ENCODE measurements at regions not wholly inside any gene's neighbourhood (a gene's known extent, or its start where the extent isn't known, plus 50 kb on each side); places are given as distances from the start of the nearest gene placed in this dataset.

DNA sequence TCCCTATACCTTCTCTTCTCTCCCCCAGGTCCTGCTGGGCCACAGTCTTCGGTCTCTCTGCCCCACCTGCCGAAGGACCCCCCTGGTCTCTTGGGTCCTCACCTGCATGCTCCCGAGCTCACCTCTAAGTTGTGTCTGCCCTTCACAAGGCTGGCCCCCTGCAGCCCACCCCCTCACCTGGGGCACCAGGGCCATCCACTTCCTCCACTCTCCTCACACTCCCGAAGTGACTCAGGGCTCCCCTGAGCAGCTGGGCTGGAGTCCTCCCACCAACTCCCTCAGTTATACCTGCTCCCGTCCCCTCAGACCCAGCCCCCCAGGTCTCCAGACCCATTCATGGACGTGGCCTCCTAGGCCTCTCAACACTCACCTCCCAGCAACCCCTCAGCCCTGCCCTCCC, 822.0 kb downstream of the KCNJ18 start:
- TF ChIP-seq, protein P1, sequence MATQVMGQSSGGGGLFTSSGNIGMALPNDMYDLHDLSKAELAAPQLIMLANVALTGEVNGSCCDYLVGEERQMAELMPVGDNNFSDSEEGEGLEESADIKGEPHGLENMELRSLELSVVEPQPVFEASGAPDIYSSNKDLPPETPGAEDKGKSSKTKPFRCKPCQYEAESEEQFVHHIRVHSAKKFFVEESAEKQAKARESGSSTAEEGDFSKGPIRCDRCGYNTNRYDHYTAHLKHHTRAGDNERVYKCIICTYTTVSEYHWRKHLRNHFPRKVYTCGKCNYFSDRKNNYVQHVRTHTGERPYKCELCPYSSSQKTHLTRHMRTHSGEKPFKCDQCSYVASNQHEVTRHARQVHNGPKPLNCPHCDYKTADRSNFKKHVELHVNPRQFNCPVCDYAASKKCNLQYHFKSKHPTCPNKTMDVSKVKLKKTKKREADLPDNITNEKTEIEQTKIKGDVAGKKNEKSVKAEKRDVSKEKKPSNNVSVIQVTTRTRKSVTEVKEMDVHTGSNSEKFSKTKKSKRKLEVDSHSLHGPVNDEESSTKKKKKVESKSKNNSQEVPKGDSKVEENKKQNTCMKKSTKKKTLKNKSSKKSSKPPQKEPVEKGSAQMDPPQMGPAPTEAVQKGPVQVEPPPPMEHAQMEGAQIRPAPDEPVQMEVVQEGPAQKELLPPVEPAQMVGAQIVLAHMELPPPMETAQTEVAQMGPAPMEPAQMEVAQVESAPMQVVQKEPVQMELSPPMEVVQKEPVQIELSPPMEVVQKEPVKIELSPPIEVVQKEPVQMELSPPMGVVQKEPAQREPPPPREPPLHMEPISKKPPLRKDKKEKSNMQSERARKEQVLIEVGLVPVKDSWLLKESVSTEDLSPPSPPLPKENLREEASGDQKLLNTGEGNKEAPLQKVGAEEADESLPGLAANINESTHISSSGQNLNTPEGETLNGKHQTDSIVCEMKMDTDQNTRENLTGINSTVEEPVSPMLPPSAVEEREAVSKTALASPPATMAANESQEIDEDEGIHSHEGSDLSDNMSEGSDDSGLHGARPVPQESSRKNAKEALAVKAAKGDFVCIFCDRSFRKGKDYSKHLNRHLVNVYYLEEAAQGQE (IDR thresholded peaks at IDR 0.05): no peak
- TF ChIP-seq, protein P2, sequence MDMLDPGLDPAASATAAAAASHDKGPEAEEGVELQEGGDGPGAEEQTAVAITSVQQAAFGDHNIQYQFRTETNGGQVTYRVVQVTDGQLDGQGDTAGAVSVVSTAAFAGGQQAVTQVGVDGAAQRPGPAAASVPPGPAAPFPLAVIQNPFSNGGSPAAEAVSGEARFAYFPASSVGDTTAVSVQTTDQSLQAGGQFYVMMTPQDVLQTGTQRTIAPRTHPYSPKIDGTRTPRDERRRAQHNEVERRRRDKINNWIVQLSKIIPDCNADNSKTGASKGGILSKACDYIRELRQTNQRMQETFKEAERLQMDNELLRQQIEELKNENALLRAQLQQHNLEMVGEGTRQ (IDR thresholded peaks at IDR 0.05): no peak
- no peak for TF ChIP-seq MAFK (IDR thresholded peaks at IDR 0.05; ENCODE audit: partially characterized antibody)
- TF ChIP-seq, protein P3, sequence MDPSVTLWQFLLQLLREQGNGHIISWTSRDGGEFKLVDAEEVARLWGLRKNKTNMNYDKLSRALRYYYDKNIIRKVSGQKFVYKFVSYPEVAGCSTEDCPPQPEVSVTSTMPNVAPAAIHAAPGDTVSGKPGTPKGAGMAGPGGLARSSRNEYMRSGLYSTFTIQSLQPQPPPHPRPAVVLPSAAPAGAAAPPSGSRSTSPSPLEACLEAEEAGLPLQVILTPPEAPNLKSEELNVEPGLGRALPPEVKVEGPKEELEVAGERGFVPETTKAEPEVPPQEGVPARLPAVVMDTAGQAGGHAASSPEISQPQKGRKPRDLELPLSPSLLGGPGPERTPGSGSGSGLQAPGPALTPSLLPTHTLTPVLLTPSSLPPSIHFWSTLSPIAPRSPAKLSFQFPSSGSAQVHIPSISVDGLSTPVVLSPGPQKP (IDR thresholded peaks at IDR 0.05; ENCODE audit: low read depth, low read length): no peak
- 8% methylated on average over 6 of the region's 6 CpGs for WGBS (ENCODE audit: missing lambda C conversion rate)
- FAIRE-seq (no peak), DNase-seq (ENCODE audit: low read depth in 1 of 2, low spot score in 1 of 2) (no peak), ATAC-seq (no peak)
- Histone ChIP-seq H3K4me3 (no peak overlapping the region), H3K9me3 (no peaks in the 10 kb centered on the region), H3K4me2 (no peak overlapping the region), H3K27ac (no peak overlapping the region), H3K4me1 (no peaks in the 10 kb centered on the region)
- CTCF ChIA-PET: no interaction called here
- POLR2A ChIA-PET: no interaction called here

DNA sequence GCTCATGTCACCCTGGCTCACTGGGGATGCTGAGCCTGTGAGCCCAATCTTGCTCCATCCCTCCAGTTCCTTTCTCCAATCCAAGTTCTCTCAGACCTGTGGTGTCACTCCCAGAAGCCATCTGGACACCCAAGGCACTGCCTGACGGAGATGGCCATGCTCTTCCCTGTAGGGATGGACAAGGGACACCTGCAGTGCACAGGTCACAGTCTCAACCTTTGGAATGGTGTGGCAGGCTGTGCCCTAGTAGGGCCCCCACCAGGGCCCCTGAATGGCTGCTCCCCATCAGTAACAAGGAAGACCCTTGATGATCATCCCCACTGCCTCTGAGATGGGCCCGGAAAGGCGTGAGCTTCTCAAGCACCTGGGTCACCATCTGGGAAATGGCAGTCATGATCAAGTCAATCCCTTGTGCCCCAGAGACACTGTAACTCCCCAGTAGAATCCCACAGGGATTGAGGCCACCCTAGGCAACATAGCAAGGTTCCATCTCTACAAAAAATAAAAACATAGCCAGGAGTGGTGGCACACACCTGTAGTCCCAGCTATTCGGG, 822.5 kb downstream of the KCNJ18 start:
- ChIA-PET POLR2A (no interaction called here), CTCF (no interaction called here)
- H3K4me3 ChIP-seq: no peak overlapping the region
- ATAC-seq (no peak), FAIRE-seq (no peak), DNase-seq (ENCODE audit: low read depth in 1 of 2, low spot score in 1 of 2) (no peak)
- no peak overlapping the region for H3K27ac ChIP-seq
- TF ChIP-seq, protein P1 (IDR thresholded peaks at IDR 0.05): no peak
- TF ChIP-seq RCOR1 (IDR thresholded peaks at IDR 0.05; ENCODE audit: low read depth, low read length) (no peak), NPAS2 (CRISPR knock-in tag; IDR thresholded peaks at IDR 0.05; ENCODE audit: borderline replicate concordance) (no peak), NFE2L2 (conservative IDR thresholded peaks at IDR 0.05; ENCODE audit: low read length) (no peak), JUNB (IDR thresholded peaks at IDR 0.05) (no peak), CHD2 (IDR thresholded peaks at IDR 0.05; ENCODE audit: low read length, partially characterized antibody) (no peak), ZFP36 (IDR thresholded peaks at IDR 0.05; ENCODE audit: borderline replicate concordance, partially characterized antibody) (no peak), EP300 (IDR thresholded peaks at IDR 0.05) (no peak), ZC3H11A (IDR thresholded peaks at IDR 0.05) (no peak), RARB (CRISPR knock-in tag; IDR thresholded peaks at IDR 0.05) (no peak), EHMT2 (IDR thresholded peaks at IDR 0.05; ENCODE audit: low read depth) (no peak), POLR2AphosphoS2 (conservative IDR thresholded peaks at IDR 0.05; ENCODE audit: low read length) (no peak), MAFK (IDR thresholded peaks at IDR 0.05; ENCODE audit: partially characterized antibody) (no peak), ESRRA (IDR thresholded peaks at IDR 0.05; ENCODE audit: borderline replicate concordance, low read length) (no peak), ZSCAN20 (CRISPR knock-in tag; IDR thresholded peaks at IDR 0.05) (no peak), RFX5 (IDR thresholded peaks at IDR 0.05) (no peak), KDM1A (IDR thresholded peaks at IDR 0.05; ENCODE audit: low read depth) (no peak), JUN (IDR thresholded peaks at IDR 0.05) (no peak), HEYL (CRISPR knock-in tag; IDR thresholded peaks at IDR 0.05) (no peak)
- TF ChIP-seq, protein P4, sequence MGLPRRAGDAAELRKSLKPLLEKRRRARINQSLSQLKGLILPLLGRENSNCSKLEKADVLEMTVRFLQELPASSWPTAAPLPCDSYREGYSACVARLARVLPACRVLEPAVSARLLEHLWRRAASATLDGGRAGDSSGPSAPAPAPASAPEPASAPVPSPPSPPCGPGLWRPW (IDR thresholded peaks at IDR 0.05): no peak
- no peaks in the 10 kb centered on the region for H3K4me1 ChIP-seq
- WGBS (ENCODE audit: missing lambda C conversion rate): 15% methylated on average over 4 of the region's 4 CpGs
- H3K9me3 ChIP-seq: no peaks in the 10 kb centered on the region
- H3K4me2 ChIP-seq: no peak overlapping the region
